ENCODE measurements at regions not wholly inside any gene's neighbourhood (a gene's known extent, or its start where the extent isn't known, plus 50 kb on each side); places are given as distances from the start of the nearest gene placed in this dataset.

GRCh38 chr22:49192857-49193250, 634.8 kb downstream of the BRD1 start:
- Histone ChIP-seq H3K27ac (no peak overlapping the region), H3K4me1 (peaks cover 0 to 6% (median 0%) of the 10 kb centered on the region in 4 donors), H3K4me3 (no peak overlapping the region), H3K9me3 (no peaks in the 10 kb centered on the region), H3K27me3 (no peaks in the 10 kb centered on the region), H3K36me3 (no peaks in the 10 kb centered on the region)
- no peak for DNase-seq (ENCODE audit: low spot score in 2 of 2)
- 77 to 88% methylated on average over 8 of the region's 8 CpGs for WGBS, 2 donors
- TF ChIP-seq CTCF (IDR thresholded peaks at IDR 0.05) (no peak), EP300 (IDR thresholded peaks at IDR 0.05) (no peak), POLR2A (IDR thresholded peaks at IDR 0.05) (no peak)

- Histone ChIP-seq H3K27me3 (no peaks in the 10 kb centered on the region), H3K4me3 (no peak overlapping the region), H3K9me3 (no peaks in the 10 kb centered on the region), H3K4me1 (peaks cover 0 to 3% (median 0%) of the 10 kb centered on the region in 4 donors), H3K36me3 (no peaks in the 10 kb centered on the region), H3K27ac (no peak overlapping the region)
- no peak for TF ChIP-seq POLR2A (IDR thresholded peaks at IDR 0.05)
- TF ChIP-seq EP300 (IDR thresholded peaks at IDR 0.05) = no peak
- no peak for TF ChIP-seq CTCF (IDR thresholded peaks at IDR 0.05)
- WGBS, 2 donors = 61 to 78% methylated on average over 14 to 24 of the region's 25 CpGs
- DNase-seq (ENCODE audit: low spot score in 2 of 2) = no peak
Measured at GRCh38 chr22:49192180-49192856, 635.4 kb downstream of the BRD1 start.

DNA sequence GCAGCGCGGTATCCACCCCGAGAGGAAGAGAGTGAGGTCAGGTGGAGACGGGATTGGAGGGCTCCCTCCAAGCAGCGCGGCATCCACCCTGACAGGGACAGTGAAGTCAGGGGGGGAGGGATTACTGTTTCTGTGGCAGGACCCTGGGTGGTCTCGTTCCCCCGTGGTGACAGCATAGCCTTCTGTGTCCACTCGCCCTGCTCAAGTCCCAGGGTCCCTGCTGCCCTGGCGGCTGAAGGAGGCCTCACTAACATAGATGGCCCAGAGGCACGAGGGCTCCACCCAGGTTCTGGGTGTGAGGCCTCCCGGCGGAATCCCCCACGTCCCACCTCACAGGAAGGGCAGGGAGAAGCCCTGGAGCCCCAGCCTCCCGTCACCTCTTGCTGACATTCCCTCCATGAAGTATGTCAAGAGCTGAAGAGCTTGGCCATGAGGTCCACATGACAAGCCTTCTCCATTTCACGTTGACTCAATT, 636.1 kb downstream of the BRD1 start:
- no peak overlapping the region for H3K4me3 ChIP-seq
- H3K36me3 ChIP-seq = no peaks in the 10 kb centered on the region
- H3K27ac ChIP-seq = no peak overlapping the region
- H3K4me1 ChIP-seq = no peaks in the 10 kb centered on the region
- no peak for TF ChIP-seq POLR2A (IDR thresholded peaks at IDR 0.05)
- no peaks in the 10 kb centered on the region for H3K27me3 ChIP-seq
- no peak for DNase-seq (ENCODE audit: low spot score in 2 of 2)
- no peaks in the 10 kb centered on the region for H3K9me3 ChIP-seq
- WGBS, 2 donors = 78 to 84% methylated on average over 15 to 16 of the region's 16 CpGs

DNA sequence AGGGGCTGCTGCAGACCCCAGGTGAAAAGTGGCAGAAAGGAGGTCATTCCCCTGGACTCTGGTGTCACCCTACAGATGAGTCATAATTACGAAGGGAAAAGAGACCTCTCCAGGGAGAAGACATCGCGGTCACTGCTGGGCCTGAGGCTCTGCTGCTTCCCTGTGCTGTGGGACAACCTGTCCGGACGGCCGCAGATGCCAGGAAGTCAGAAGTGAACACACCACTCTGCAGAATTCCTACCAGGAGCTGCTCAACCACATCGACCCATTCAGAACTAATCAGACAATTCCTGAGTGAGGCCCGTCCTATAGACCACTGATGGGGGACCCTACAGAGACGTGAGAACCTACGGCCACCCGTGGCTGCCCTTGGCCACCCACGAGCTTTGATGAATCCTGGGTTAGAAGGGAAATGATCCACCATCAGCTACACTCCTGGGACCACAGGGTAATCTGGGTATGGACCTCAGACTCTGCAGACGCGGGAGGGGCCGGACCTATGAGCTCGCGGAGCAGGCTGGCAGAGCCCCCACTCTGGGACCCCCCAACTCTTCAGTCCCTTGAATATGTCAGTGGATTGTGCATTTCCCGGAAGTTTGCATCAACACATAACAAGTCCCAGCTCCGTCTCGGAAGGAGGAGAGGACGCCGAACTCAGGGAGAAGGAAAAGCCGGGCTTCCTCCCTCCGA, 636.7 kb downstream of the BRD1 start:
- H3K4me1 ChIP-seq = no peaks in the 10 kb centered on the region
- no peak for TF ChIP-seq POLR2A (IDR thresholded peaks at IDR 0.05)
- TF ChIP-seq EP300 (IDR thresholded peaks at IDR 0.05) = no peak
- no peak for TF ChIP-seq CTCF (IDR thresholded peaks at IDR 0.05)

DNA sequence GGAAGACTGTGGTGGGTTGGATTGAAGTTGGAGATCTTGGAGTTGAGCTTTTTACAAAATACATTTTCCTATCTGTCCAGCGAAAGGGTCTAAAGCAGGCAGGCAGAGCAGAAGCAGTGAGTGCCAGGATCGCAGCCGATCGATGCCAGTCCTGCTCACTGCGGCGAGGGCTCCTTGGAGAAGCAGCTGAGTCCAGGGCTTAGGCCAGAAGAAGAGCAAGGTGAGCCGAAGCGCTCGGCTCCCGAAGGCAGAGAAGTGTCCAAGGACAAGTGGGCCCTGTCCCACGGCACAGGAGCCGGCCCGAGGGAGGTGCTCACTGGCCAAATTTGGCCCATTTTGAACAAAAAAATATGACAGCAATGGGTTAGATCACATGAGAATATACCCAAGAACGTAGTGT, 637.8 kb downstream of the BRD1 start:
- H3K4me3 ChIP-seq = no peak overlapping the region
- H3K27ac ChIP-seq = no peak overlapping the region
- no peaks in the 10 kb centered on the region for H3K27me3 ChIP-seq
- no peaks in the 10 kb centered on the region for H3K4me1 ChIP-seq
- no peak for DNase-seq (ENCODE audit: low spot score in 2 of 2)
- H3K36me3 ChIP-seq = no peaks in the 10 kb centered on the region
- WGBS, 2 donors = 82 to 90% methylated on average over 14 of the region's 14 CpGs
- TF ChIP-seq EP300 (IDR thresholded peaks at IDR 0.05) = no peak
- TF ChIP-seq POLR2A (IDR thresholded peaks at IDR 0.05) = no peak
- TF ChIP-seq CTCF (IDR thresholded peaks at IDR 0.05) = no peak
- H3K9me3 ChIP-seq = no peaks in the 10 kb centered on the region

More for the DNA sequence above, 636.7 kb downstream of the BRD1 start:
- Histone ChIP-seq H3K36me3 (no peaks in the 10 kb centered on the region), H3K9me3 (no peaks in the 10 kb centered on the region), H3K27ac (no peak overlapping the region), H3K4me3 (no peak overlapping the region), H3K27me3 (no peaks in the 10 kb centered on the region)
- 74 to 82% methylated on average over 20 to 23 of the region's 24 CpGs for WGBS, 2 donors
- no peak for DNase-seq (ENCODE audit: low spot score in 2 of 2)

Data from tibial nerve (tissue), 4 donors.